ENCODE measurements at regions not wholly inside any gene's neighbourhood (a gene's known extent, or its start where the extent isn't known, plus 50 kb on each side); places are given as distances from the start of the nearest gene placed in this dataset.
"Not testable (repeated sequence)": the region's sequence is repeated elsewhere in the genome, so short reads cannot be mapped to it uniquely, and the experiment has no call there.

- DNase-seq = no peak
Measured at GRCh38 chr4:122973465-122973864, 51.1 kb upstream of the NUDT6 start.

- no peak for DNase-seq
Measured at GRCh38 chr4:122976111-122976510, 53.7 kb upstream of the NUDT6 start.

- DNase-seq = no peak
Measured at GRCh38 chr4:122977103-122977502, 54.7 kb upstream of the NUDT6 start.

GRCh38 chr4:122978109-122978508 is 55.7 kb upstream of the NUDT6 start:
- DNase-seq = no peak

GRCh38 chr4:122978789-122979188 is 56.4 kb upstream of the NUDT6 start:
- no peak for DNase-seq

GRCh38 chr4:122980860-122981259 is 58.5 kb upstream of the NUDT6 start:
- no peak for DNase-seq

GRCh38 chr4:122988696-122989095 is 66.3 kb upstream of the NUDT6 start:
- no peak for DNase-seq

- DNase-seq = no peak
Measured at GRCh38 chr4:122990891-122991290, 68.5 kb upstream of the NUDT6 start.

- peak; percentile 61 for DNase-seq
Measured at GRCh38 chr4:122992057-122992456, 69.7 kb upstream of the NUDT6 start.

- DNase-seq = no peak
Measured at GRCh38 chr4:122992641-122993040, 70.2 kb upstream of the NUDT6 start.

GRCh38 chr4:122996350-122996749 is 74.0 kb upstream of the NUDT6 start:
- DNase-seq = no peak

GRCh38 chr4:122997463-122998101 is 75.2 kb upstream of the NUDT6 start:
- DNase-seq = no peak

GRCh38 chr4:123004079-123004478 is 81.7 kb upstream of the NUDT6 start:
- DNase-seq = not testable (repeated sequence)

- not testable (repeated sequence) for DNase-seq
Measured at GRCh38 chr4:123005126-123005525, 82.7 kb upstream of the NUDT6 start.

- no peak for DNase-seq
Measured at GRCh38 chr4:123007679-123008078, 85.3 kb upstream of the NUDT6 start.

- not testable (repeated sequence) for DNase-seq
Measured at GRCh38 chr4:123012416-123012815, 90.0 kb upstream of the NUDT6 start.

GRCh38 chr4:123014038-123014437 is 91.6 kb upstream of the NUDT6 start:
- no peak for DNase-seq

GRCh38 chr4:123017078-123017477 is 94.7 kb upstream of the NUDT6 start:
- no peak for DNase-seq

GRCh38 chr4:123017636-123018395 is 95.4 kb upstream of the NUDT6 start:
- no peak for DNase-seq

GRCh38 chr4:123018396-123018775 is 96.0 kb upstream of the NUDT6 start:
- no peak for DNase-seq

- DNase-seq = no peak
Measured at GRCh38 chr4:123020285-123020684, 97.9 kb upstream of the NUDT6 start.

GRCh38 chr4:123023647-123024046 is 101.2 kb upstream of the NUDT6 start:
- no peak for DNase-seq

GRCh38 chr4:123024710-123025109 is 102.3 kb upstream of the NUDT6 start:
- DNase-seq = no peak

GRCh38 chr4:123025398-123025797 is 103.0 kb upstream of the NUDT6 start:
- no peak for DNase-seq

Measured in hindlimb muscle (tissue), 1 donor.